GM18868 (cell line): ENCODE measurements at regions not wholly inside any gene's neighbourhood (a gene's known extent, or its start where the extent isn't known, plus 50 kb on each side); places are given as distances from the start of the nearest gene placed in this dataset.

Experiments used
- ATAC-seq: cut with Tn5 transposase; IDR thresholded peaks from one replicate; pipeline ENCODE4 v1.9.1; 2021; ENCODE audit warnings: mild to moderate bottlenecking, moderate library complexity; ENCODE audit not compliant: unreplicated experiment

DNA sequence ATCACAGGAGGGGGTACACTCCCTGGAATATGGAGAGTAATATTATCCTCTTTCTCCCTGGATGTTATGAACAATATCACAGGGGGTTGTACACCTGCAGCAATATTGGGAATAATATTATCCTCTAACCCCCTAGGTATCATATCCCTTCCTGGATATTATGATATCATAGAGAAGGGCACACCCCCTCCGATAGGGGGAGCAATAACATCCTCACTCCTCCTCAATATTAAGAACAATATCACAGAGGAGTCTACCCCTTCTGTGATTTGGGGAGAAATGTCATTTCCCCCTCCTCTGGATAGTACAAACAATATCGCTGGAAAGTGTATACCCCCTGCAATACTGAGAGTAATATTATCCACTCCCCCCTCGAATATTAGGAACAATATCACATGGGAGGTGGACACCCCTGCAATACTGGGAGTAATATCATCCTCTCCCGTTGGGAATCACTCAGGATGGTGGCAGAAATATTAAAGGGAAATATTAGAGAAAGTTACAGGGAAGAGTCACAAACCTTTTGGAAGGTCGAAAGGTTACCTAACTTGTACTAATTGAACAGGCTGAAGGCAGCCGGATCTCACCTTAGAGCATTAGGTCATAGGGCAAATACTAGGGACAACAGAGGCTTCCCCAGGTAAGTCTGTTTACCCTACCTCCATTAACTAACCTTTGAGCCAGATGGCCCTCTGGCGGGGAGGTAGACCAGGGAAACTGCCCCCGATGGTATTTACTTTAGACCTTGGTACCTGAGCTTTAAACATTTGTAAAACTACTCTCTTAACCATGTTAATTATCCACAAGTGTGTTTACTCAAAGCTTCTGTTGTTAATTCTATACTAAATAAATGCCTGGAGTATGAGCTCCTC, 57.5 kb upstream of the FREM1 start:
- no peak for ATAC-seq

DNA sequence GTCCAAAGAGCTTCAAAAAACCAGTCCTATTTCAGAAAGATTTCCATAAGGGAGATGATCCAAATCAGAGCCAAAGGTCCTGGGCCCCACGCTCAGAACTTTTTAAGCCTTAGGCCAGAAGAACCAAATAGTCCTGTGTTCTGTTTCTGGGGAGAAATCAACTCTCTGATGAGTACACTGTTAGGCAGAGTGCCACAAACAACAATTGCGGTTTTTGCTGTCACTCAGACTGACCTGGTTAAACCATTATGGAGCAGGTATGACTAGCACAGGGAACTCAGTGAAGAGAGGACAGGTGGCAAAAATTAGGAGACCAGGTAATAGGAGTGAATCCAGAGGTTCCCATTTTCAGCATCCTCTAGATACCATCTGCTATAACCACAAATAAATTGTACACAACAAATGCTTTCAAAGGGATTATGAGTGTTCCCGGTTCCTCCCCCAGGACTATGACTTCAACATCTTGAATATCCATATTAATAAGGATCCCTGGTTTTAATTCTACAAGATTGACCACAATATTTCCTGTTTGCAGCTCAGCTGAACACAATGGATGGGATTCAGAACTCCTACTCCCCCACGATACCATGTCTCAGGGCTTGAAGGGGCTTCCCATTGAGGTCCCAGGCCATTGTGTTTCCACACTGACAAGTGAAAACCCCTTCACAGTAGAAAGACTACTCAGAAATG, 52.1 kb upstream of the FREM1 start:
- ATAC-seq = no peak

DNA sequence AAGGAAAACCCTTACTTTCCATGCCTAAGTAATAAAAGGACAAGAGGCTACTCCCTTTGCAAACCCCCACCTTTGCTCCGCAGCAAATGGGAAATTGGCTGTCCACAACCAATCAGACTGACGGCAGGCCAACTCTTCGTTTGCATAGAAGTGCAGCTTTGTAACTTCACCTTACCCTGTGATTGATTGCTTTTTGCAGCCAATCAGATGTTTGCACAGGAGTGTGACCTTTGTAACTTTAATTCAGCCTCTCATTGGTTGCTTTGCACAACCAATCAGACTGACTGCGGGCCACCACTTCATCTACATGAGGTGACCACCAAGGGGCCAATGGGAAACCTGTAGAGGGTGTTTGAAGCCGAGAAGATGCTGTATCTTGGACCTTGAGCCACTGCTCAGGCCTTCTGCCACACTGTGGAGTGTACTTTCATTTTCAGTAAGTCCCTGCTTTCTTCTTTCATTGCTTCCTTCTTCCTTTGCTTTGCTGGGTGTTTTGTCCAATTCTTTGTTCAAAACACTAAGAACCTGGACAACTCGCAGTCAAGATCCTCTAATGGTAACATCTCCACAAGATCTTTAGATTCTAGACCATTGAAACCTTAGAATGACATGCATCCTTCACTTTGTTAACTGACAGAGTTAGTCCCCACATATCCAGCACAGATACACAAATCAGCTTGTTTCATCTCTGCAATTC, 51.3 kb upstream of the FREM1 start:
- ATAC-seq = no peak

DNA sequence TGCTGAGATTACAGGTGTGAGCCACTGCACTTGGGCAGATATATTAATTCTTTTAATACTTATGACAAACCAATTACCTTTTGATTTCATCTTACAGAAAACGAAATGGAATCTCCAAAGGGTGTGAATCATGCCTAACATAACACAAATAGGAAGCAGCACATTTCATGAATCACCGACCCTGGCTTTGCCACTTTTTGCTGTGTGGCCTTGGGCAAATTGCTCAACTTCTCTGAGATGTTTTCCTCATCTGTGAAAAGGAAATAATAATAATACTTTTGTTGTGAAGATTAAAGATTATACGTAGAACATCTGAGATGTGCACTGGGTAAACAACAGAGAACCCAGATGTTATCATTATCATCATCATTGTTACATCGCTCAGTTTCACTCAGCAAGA, 50.7 kb upstream of the FREM1 start:
- no peak for ATAC-seq
